ENCODE measurements at regions not wholly inside any gene's neighbourhood (a gene's known extent, or its start where the extent isn't known, plus 50 kb on each side); places are given as distances from the start of the nearest gene placed in this dataset.

DNA sequence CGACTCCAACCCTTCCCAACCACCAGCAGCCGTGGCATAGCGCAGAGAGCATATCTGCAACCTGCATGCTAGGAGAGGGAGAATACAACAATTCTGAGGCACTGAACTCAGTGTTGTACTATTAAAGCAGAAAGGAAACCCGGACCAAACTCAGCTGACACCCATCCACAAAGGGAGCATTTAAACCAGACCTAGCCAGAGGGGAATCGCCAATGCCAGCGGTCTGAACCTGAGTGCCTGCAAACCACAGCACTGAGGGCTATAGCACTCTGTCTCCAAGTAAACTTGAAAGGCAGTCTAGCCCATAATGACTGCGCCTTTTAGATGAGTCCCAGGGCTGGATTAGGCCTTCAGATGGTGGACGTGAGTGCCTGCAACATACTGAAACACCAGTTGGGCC lies 494.4 kb upstream of the PTPRD start:
- no peaks in the 10 kb centered on the region for H3K27me3 ChIP-seq (ENCODE audit: insufficient read depth, low read length, poor library complexity)
- no peaks in the 10 kb centered on the region for H4K20me1 ChIP-seq (ENCODE audit: insufficient read depth, low read length)
- H3K4me1 ChIP-seq (ENCODE audit: insufficient read depth, low read length): no peaks in the 10 kb centered on the region
- H3K4me2 ChIP-seq (ENCODE audit: insufficient read depth, low read length): no peak overlapping the region
- DNase-seq: no peak
- no peak overlapping the region for H3K27ac ChIP-seq (ENCODE audit: low read length)
- no peak overlapping the region for H3K4me3 ChIP-seq (ENCODE audit: low read depth in 1 of 2, low read length in 2 of 2)
- H2AFZ ChIP-seq (ENCODE audit: low read depth, low read length): no peak overlapping the region
- no peak for ATAC-seq (ENCODE audit: insufficient read depth, low read depth)
- H3K9ac ChIP-seq (ENCODE audit: low read depth, low read length): no peak overlapping the region
- no peaks in the 10 kb centered on the region for H3K9me3 ChIP-seq (ENCODE audit: insufficient read depth, low read length, severe bottlenecking)
- TF ChIP-seq, protein P1, sequence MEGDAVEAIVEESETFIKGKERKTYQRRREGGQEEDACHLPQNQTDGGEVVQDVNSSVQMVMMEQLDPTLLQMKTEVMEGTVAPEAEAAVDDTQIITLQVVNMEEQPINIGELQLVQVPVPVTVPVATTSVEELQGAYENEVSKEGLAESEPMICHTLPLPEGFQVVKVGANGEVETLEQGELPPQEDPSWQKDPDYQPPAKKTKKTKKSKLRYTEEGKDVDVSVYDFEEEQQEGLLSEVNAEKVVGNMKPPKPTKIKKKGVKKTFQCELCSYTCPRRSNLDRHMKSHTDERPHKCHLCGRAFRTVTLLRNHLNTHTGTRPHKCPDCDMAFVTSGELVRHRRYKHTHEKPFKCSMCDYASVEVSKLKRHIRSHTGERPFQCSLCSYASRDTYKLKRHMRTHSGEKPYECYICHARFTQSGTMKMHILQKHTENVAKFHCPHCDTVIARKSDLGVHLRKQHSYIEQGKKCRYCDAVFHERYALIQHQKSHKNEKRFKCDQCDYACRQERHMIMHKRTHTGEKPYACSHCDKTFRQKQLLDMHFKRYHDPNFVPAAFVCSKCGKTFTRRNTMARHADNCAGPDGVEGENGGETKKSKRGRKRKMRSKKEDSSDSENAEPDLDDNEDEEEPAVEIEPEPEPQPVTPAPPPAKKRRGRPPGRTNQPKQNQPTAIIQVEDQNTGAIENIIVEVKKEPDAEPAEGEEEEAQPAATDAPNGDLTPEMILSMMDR (IDR thresholded peaks at IDR 0.05; ENCODE audit: borderline replicate concordance, extremely low read depth, low read length, poor library complexity, severe bottlenecking): no peak
- TF ChIP-seq EZH2 (IDR thresholded peaks at IDR 0.05; ENCODE audit: borderline replicate concordance, low read depth, low read length, severe bottlenecking): no peak
- no peaks in the 10 kb centered on the region for H3K79me2 ChIP-seq (ENCODE audit: insufficient read depth, low read length)
- no peaks in the 10 kb centered on the region for H3K36me3 ChIP-seq (ENCODE audit: insufficient read depth, low read length)

DNA sequence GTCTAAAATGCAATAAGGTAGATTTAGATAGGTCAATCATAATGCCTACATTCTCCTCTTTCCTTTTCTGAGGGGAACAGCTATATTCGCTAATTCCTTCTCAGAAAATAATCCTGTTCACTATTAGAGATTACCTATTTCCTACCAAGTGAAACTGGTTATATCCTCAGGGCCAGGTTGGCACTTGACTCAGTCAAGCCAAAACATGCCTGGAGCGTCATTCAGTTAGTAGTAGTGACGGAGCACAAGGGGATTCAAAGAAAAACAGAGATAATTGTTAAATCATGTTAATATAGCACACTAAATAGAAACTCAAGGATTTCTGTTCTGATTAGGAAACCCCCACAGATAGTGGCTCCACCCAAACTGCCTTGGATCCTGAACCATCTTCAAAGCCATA lies 515.4 kb upstream of the PTPRD start:
- Histone ChIP-seq H3K4me1 (ENCODE audit: insufficient read depth, low read length) (no peaks in the 10 kb centered on the region), H3K9me3 (ENCODE audit: insufficient read depth, low read length, severe bottlenecking) (no peaks in the 10 kb centered on the region), H4K20me1 (ENCODE audit: insufficient read depth, low read length) (no peaks in the 10 kb centered on the region), H3K27ac (ENCODE audit: low read length) (no peak overlapping the region), H2AFZ (ENCODE audit: low read depth, low read length) (no peak overlapping the region), H3K79me2 (ENCODE audit: insufficient read depth, low read length) (no peaks in the 10 kb centered on the region), H3K27me3 (ENCODE audit: insufficient read depth, low read length, poor library complexity) (no peaks in the 10 kb centered on the region), H3K9ac (ENCODE audit: low read depth, low read length) (no peak overlapping the region), H3K36me3 (ENCODE audit: insufficient read depth, low read length) (no peaks in the 10 kb centered on the region), H3K4me2 (ENCODE audit: insufficient read depth, low read length) (no peak overlapping the region), H3K4me3 (ENCODE audit: low read depth in 1 of 2, low read length in 2 of 2) (no peak overlapping the region)
- DNase-seq (no peak), ATAC-seq (ENCODE audit: insufficient read depth, low read depth) (no peak)
- TF ChIP-seq, protein P1 (IDR thresholded peaks at IDR 0.05; ENCODE audit: borderline replicate concordance, extremely low read depth, low read length, poor library complexity, severe bottlenecking): no peak
- TF ChIP-seq EZH2 (IDR thresholded peaks at IDR 0.05; ENCODE audit: borderline replicate concordance, low read depth, low read length, severe bottlenecking): no peak

GRCh38 chr9:11135851-11136250 lies 523.0 kb upstream of the PTPRD start:
- H3K4me1 ChIP-seq (ENCODE audit: insufficient read depth, low read length): no peaks in the 10 kb centered on the region
- DNase-seq (no peak), ATAC-seq (ENCODE audit: insufficient read depth, low read depth) (no peak)
- no peak overlapping the region for H3K4me2 ChIP-seq (ENCODE audit: insufficient read depth, low read length)
- H3K4me3 ChIP-seq (ENCODE audit: low read depth in 1 of 2, low read length in 2 of 2): no peak overlapping the region
- H3K27ac ChIP-seq (ENCODE audit: low read length): no peak overlapping the region
- no peaks in the 10 kb centered on the region for H3K36me3 ChIP-seq (ENCODE audit: insufficient read depth, low read length)
- no peak overlapping the region for H2AFZ ChIP-seq (ENCODE audit: low read depth, low read length)
- H3K9ac ChIP-seq (ENCODE audit: low read depth, low read length): no peak overlapping the region
- no peaks in the 10 kb centered on the region for H3K27me3 ChIP-seq (ENCODE audit: insufficient read depth, low read length, poor library complexity)
- no peaks in the 10 kb centered on the region for H3K79me2 ChIP-seq (ENCODE audit: insufficient read depth, low read length)
- TF ChIP-seq, protein P1 (IDR thresholded peaks at IDR 0.05; ENCODE audit: borderline replicate concordance, extremely low read depth, low read length, poor library complexity, severe bottlenecking): no peak
- TF ChIP-seq EZH2 (IDR thresholded peaks at IDR 0.05; ENCODE audit: borderline replicate concordance, low read depth, low read length, severe bottlenecking): no peak
- no peaks in the 10 kb centered on the region for H3K9me3 ChIP-seq (ENCODE audit: insufficient read depth, low read length, severe bottlenecking)
- H4K20me1 ChIP-seq (ENCODE audit: insufficient read depth, low read length): no peaks in the 10 kb centered on the region

DNA sequence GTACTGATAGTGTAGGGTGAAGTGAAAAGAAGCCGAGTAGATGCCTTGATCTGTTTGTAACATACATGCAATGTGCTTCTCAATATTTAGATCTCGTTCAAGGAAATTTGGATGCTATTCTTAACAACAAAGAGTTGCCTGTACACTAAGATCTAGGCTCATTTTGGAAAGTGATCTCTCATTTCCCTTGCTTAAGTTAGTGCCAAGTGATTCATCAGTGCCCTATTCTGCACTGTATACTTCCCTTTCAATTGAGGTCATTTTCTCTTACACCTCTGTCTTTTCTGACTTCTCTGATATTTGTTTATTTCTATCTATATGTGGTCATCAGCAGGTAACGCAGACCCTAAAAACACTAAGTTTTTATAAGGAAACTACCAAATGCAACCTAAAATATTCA lies 528.6 kb upstream of the PTPRD start:
- no peak for DNase-seq
- H3K79me2 ChIP-seq (ENCODE audit: insufficient read depth, low read length): no peaks in the 10 kb centered on the region
- H3K36me3 ChIP-seq (ENCODE audit: insufficient read depth, low read length): no peaks in the 10 kb centered on the region
- no peak for TF ChIP-seq EZH2 (IDR thresholded peaks at IDR 0.05; ENCODE audit: borderline replicate concordance, low read depth, low read length, severe bottlenecking)
- no peaks in the 10 kb centered on the region for H3K9me3 ChIP-seq (ENCODE audit: insufficient read depth, low read length, severe bottlenecking)
- no peaks in the 10 kb centered on the region for H3K4me1 ChIP-seq (ENCODE audit: insufficient read depth, low read length)
- no peak overlapping the region for H2AFZ ChIP-seq (ENCODE audit: low read depth, low read length)
- no peaks in the 10 kb centered on the region for H4K20me1 ChIP-seq (ENCODE audit: insufficient read depth, low read length)
- no peak overlapping the region for H3K27ac ChIP-seq (ENCODE audit: low read length)
- no peak overlapping the region for H3K9ac ChIP-seq (ENCODE audit: low read depth, low read length)
- no peaks in the 10 kb centered on the region for H3K27me3 ChIP-seq (ENCODE audit: insufficient read depth, low read length, poor library complexity)
- ATAC-seq (ENCODE audit: insufficient read depth, low read depth): no peak
- H3K4me2 ChIP-seq (ENCODE audit: insufficient read depth, low read length): no peak overlapping the region
- H3K4me3 ChIP-seq (ENCODE audit: low read depth in 1 of 2, low read length in 2 of 2): no peak overlapping the region
